ENCODE measurements at regions not wholly inside any gene's neighbourhood (a gene's known extent, or its start where the extent isn't known, plus 50 kb on each side); places are given as distances from the start of the nearest gene placed in this dataset.

DNA sequence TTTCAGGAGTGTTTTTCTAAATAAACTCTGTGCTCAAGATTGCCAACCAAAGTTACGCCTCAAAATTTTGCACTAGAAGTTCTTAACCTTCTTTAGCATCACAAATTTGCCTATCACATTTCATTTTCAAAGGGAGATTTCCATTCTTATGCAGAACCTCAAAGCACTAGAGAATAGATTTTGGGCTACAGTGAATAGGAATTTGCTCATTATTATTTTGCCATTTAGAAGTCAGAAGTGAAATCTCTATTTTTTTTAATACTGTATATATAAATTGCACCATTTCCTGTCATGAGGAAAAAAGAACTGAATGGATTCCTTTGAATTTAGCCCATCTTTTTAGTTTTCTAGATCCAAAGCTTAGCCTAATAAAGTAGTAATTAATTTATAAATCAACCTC, 796.4 kb downstream of the ADGRL2 start:
- TF ChIP-seq, protein P1, sequence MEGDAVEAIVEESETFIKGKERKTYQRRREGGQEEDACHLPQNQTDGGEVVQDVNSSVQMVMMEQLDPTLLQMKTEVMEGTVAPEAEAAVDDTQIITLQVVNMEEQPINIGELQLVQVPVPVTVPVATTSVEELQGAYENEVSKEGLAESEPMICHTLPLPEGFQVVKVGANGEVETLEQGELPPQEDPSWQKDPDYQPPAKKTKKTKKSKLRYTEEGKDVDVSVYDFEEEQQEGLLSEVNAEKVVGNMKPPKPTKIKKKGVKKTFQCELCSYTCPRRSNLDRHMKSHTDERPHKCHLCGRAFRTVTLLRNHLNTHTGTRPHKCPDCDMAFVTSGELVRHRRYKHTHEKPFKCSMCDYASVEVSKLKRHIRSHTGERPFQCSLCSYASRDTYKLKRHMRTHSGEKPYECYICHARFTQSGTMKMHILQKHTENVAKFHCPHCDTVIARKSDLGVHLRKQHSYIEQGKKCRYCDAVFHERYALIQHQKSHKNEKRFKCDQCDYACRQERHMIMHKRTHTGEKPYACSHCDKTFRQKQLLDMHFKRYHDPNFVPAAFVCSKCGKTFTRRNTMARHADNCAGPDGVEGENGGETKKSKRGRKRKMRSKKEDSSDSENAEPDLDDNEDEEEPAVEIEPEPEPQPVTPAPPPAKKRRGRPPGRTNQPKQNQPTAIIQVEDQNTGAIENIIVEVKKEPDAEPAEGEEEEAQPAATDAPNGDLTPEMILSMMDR (IDR thresholded peaks at IDR 0.05): no peak
- TF ChIP-seq POLR2A (IDR thresholded peaks at IDR 0.05): no peak

Data from uterus (tissue), 2 donors.